ENCODE measurements at regions not wholly inside any gene's neighbourhood (a gene's known extent, or its start where the extent isn't known, plus 50 kb on each side); places are given as distances from the start of the nearest gene placed in this dataset.

DNA sequence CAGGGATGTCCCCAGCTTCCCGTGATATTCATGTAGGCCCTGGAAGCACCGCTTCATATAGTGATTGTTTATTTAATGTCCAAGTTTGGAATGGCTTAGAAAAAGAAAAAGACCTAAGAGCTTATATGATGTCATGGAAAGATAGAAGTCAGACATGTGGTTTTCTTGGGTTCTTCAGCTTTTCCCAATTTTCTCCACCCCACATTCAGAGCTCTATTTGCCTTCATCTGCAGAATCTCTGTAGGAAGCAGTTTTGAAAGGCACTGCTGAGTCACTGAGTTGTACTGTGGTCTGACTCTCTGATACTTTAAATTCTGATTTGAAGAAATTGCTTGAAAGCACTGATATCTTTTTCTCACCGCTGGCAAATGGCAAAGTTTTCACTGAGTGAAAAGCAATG is 120.6 kb upstream of the EDNRA start:
- ATAC-seq: peak; percentile 73
- TF ChIP-seq ZC3H10 (CRISPR knock-in tag; IDR thresholded peaks at IDR 0.05) (0 out of 2 replicates have a peak, but pooled peaks have one; percentile 27), CREB5 (CRISPR knock-in tag; IDR thresholded peaks at IDR 0.05; ENCODE audit: low read depth) (no peak), GLIS3 (CRISPR knock-in tag; IDR thresholded peaks at IDR 0.05) (no peak), ISL1 (CRISPR knock-in tag; IDR thresholded peaks at IDR 0.05) (no peak)

DNA sequence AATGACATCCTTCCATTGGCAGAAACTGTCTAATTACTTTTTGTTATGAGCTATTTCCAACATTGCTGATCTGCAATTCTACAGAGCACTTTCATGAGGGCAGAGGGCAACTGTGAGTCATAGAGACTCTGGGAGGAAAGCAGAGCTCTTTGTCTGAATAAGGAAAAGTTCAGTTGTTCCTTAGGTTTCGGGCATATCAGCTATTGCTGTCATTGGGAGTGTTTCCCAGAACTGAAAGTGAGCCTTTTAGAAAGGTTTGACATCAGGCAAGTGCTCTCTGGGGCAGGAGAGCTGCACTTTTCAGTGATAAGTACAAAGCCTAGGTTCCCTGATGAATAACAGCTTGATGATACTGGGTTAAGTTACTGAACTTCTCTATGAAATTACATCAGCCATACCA is 119.2 kb upstream of the EDNRA start:
- peak; percentile 75 for ATAC-seq

GRCh38 chr4:147362938-147363337 is 118.0 kb upstream of the EDNRA start:
- peak; percentile 50; the same call in 2 of the 3 replicates for ATAC-seq
- TF ChIP-seq ARNTL (CRISPR knock-in tag; IDR thresholded peaks at IDR 0.05; ENCODE audit: borderline replicate concordance, low read depth) (no peak), POU6F1 (CRISPR knock-in tag; IDR thresholded peaks at IDR 0.05; ENCODE audit: borderline replicate concordance, low read depth) (no peak), SNAI2 (CRISPR knock-in tag; IDR thresholded peaks at IDR 0.05) (no peak), ZNF8 (CRISPR knock-in tag; IDR thresholded peaks at IDR 0.05) (no peak), ZNF70 (CRISPR knock-in tag; IDR thresholded peaks at IDR 0.05) (no peak), ZC3H10 (CRISPR knock-in tag; IDR thresholded peaks at IDR 0.05) (no peak), ZFP30 (CRISPR knock-in tag; IDR thresholded peaks at IDR 0.05) (no peak), PPARA (CRISPR knock-in tag; IDR thresholded peaks at IDR 0.05; ENCODE audit: borderline replicate concordance) (no peak), PATZ1 (CRISPR knock-in tag; IDR thresholded peaks at IDR 0.05; ENCODE audit: borderline replicate concordance) (no peak), TOX (CRISPR knock-in tag; IDR thresholded peaks at IDR 0.05; ENCODE audit: borderline replicate concordance) (no peak), ZFP3 (CRISPR knock-in tag; IDR thresholded peaks at IDR 0.05) (no peak), CSRNP3 (CRISPR knock-in tag; IDR thresholded peaks at IDR 0.05) (no peak), OSR1 (CRISPR knock-in tag; IDR thresholded peaks at IDR 0.05) (no peak), TSHZ2 (CRISPR knock-in tag; IDR thresholded peaks at IDR 0.05) (no peak), TCF4 (CRISPR knock-in tag; IDR thresholded peaks at IDR 0.05; ENCODE audit: borderline replicate concordance) (no peak)

More for the DNA sequence above, 119.2 kb upstream of the EDNRA start:
- peak; percentile 53; the same call in 1 of the 2 replicates for TF ChIP-seq TOX (CRISPR knock-in tag; IDR thresholded peaks at IDR 0.05; ENCODE audit: borderline replicate concordance)
- no peak for TF ChIP-seq CSRNP3 (CRISPR knock-in tag; IDR thresholded peaks at IDR 0.05)
- TF ChIP-seq ISL1 (CRISPR knock-in tag; IDR thresholded peaks at IDR 0.05): 0 out of 2 replicates have a peak, but pooled peaks have one; percentile 5
